Nephron (organoid): ENCODE measurements at regions not wholly inside any gene's neighbourhood (a gene's known extent, or its start where the extent isn't known, plus 50 kb on each side); places are given as distances from the start of the nearest gene placed in this dataset.

Experiments used
- H3K27ac Mint-ChIP-seq, 3 experiments: 2 replicates each; pipeline ENCODE4 v1.8.0; 2020; ENCODE audit warnings: mixed read lengths in 3 of 3, mild to moderate bottlenecking in 2 of 3, moderate library complexity in 1 of 3
- H3K27me3 Mint-ChIP-seq: 2 replicates; pipeline ENCODE4 v1.8.0; 2021; ENCODE audit warnings: low read depth, mild to moderate bottlenecking, moderate library complexity, mixed read lengths
- H3K36me3 Mint-ChIP-seq: 2 replicates; pipeline ENCODE4 v1.8.0; 2020; ENCODE audit warnings: low read depth, mixed read lengths
- H3K4me1 Mint-ChIP-seq: 2 replicates; pipeline ENCODE4 v1.8.0; 2020; ENCODE audit warnings: mixed read lengths
- H3K4me3 Mint-ChIP-seq, 3 experiments: 2 replicates each; pipeline ENCODE4 v1.8.0; 2020; ENCODE audit warnings: mild to moderate bottlenecking in 3 of 3, mixed read lengths in 3 of 3, moderate library complexity in 2 of 3
- H3K9me3 Mint-ChIP-seq: 2 replicates; pipeline ENCODE4 v1.8.0; 2020; ENCODE audit warnings: mixed read lengths
- TF ChIP-seq, protein P1 (sequence below), 3 experiments: fragments of 200-600 bp; sonication (generic); IDR thresholded peaks; one replicate each; pipeline ENCODE4 v1.5.0; 2021; ENCODE audit warnings: antibody characterized with exemption in 3 of 3; ENCODE audit not compliant: unreplicated experiment in 3 of 3

DNA sequence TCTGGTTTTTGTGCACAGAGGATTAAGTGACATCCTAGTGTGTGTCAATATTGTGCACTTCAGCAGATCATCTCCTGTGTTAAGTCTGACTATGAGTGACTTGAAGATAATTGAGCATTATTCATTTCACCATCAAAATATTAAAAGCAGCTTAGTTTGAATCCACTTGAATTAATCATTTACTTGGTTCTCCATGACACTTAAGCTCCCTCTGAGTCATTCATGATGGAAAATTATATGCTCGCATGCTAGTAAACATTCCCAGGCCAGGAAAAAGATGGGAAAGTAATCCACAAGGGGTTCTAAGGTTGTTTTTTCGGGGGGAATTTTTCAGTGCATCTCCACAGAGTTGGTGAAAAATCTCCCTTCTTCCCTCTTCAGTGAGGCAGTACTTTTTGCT is 97.2 kb upstream of the EOLA2 start:
- TF ChIP-seq, protein P1, sequence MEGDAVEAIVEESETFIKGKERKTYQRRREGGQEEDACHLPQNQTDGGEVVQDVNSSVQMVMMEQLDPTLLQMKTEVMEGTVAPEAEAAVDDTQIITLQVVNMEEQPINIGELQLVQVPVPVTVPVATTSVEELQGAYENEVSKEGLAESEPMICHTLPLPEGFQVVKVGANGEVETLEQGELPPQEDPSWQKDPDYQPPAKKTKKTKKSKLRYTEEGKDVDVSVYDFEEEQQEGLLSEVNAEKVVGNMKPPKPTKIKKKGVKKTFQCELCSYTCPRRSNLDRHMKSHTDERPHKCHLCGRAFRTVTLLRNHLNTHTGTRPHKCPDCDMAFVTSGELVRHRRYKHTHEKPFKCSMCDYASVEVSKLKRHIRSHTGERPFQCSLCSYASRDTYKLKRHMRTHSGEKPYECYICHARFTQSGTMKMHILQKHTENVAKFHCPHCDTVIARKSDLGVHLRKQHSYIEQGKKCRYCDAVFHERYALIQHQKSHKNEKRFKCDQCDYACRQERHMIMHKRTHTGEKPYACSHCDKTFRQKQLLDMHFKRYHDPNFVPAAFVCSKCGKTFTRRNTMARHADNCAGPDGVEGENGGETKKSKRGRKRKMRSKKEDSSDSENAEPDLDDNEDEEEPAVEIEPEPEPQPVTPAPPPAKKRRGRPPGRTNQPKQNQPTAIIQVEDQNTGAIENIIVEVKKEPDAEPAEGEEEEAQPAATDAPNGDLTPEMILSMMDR (IDR thresholded peaks at IDR 0.05; ENCODE audit: unreplicated experiment in 3 of 3): no peak
- peaks cover 4% of the 10 kb centered on the region for H3K36me3 Mint-ChIP-seq
- no peak overlapping the region for H3K4me3 Mint-ChIP-seq
- no peaks in the 10 kb centered on the region for H3K4me1 Mint-ChIP-seq
- H3K9me3 Mint-ChIP-seq: peaks cover 40% of the 10 kb centered on the region
- H3K27me3 Mint-ChIP-seq: no peaks in the 10 kb centered on the region
- H3K27ac Mint-ChIP-seq: no peak overlapping the region

DNA sequence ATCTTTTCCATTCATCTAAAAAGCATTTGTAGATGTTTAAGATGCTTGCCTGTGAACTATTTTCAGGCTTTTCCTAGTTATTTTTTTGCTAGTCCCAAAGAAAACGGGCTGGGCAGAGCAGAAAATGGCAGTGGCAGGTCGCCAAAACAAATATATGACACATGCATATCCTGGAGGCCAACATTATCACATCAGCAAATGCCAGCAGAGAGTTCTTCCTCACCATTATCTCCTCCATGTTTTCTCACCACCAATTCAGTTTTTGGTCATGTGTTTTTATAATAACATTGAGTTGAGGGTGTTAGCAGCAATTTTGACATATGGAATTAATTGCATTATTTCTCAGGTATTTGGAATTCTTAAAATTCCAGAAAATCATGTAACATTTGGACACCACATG is 97.9 kb upstream of the EOLA2 start:
- H3K36me3 Mint-ChIP-seq: no peaks in the 10 kb centered on the region
- no peaks in the 10 kb centered on the region for H3K4me1 Mint-ChIP-seq
- no peak overlapping the region for H3K27ac Mint-ChIP-seq
- TF ChIP-seq, protein P1 (IDR thresholded peaks at IDR 0.05; ENCODE audit: unreplicated experiment in 3 of 3): no peak
- peaks cover 37% of the 10 kb centered on the region for H3K9me3 Mint-ChIP-seq
- H3K27me3 Mint-ChIP-seq: no peaks in the 10 kb centered on the region
- no peak overlapping the region for H3K4me3 Mint-ChIP-seq

DNA sequence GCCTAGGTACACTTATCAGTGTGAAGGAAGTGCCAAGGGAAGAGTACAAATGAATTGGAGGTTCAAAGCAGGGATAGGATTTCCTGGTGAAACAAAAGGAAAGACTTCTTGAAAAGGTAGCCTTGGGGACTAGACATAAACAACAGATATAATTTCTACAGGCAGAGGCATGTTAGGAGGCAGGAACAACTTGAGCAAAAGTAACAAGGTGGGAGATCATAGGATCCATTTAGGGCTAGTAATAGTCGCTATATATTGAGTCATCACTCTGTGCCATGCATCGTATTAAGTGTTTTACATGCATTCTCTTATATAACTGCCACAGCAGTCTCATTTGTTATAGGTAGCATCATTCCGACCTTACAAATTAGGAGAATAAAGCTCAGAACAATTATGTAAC is 98.3 kb upstream of the EOLA2 start:
- H3K36me3 Mint-ChIP-seq: no peaks in the 10 kb centered on the region
- H3K27me3 Mint-ChIP-seq: no peaks in the 10 kb centered on the region

DNA sequence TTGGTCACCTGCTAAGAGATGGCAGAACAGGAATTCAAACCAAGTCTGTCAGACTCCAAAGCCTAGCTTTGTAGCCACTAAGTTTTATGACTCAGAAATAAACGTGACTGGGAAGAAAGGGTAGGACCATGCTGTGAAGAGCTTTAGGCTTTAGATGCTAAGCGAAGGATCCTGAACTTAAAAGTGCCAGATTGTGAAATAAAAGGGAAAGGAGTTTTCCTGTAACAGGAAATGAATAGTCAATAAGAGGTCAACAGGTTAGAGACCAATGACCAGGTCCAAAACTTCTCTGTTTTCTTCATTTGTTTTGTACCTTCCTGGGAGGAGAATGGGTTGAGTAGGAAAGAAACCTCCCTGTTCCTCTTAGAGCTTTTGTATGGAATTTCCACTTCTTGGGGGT is 98.8 kb upstream of the EOLA2 start:
- Mint-ChIP-seq H3K36me3 (no peaks in the 10 kb centered on the region), H3K27ac (no peak overlapping the region), H3K4me3 (no peak overlapping the region), H3K4me1 (no peaks in the 10 kb centered on the region), H3K27me3 (no peaks in the 10 kb centered on the region), H3K9me3 (peaks cover 34% of the 10 kb centered on the region)
- TF ChIP-seq, protein P1 (IDR thresholded peaks at IDR 0.05; ENCODE audit: unreplicated experiment in 3 of 3): no peak

More for the DNA sequence above, 98.3 kb upstream of the EOLA2 start:
- Mint-ChIP-seq H3K9me3 (peaks cover 36% of the 10 kb centered on the region), H3K4me1 (no peaks in the 10 kb centered on the region), H3K4me3 (no peak overlapping the region), H3K27ac (no peak overlapping the region)
- TF ChIP-seq, protein P1 (IDR thresholded peaks at IDR 0.05; ENCODE audit: unreplicated experiment in 3 of 3): no peak

DNA sequence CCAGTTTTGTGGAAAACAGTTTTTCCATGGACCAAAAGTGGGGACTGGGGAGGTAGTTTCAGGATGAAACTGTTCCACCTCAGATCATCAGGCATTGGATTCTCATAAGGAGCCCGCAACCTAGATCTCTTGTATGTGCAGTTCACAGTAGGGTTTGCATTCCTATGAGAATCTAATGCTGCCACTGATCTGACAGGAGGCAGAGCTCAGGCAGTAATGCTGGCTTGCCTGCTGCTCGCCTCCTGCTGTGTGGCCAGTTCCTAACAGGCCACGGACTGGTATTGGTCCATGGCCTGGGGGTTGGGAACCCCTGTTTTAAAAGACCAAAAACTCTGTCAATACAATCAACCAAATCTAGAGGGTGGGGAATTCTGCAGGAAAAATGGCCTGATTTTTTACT is 100.0 kb upstream of the EOLA2 start:
- H3K9me3 Mint-ChIP-seq: peaks cover 32% of the 10 kb centered on the region
- H3K27ac Mint-ChIP-seq: no peak overlapping the region
- no peaks in the 10 kb centered on the region for H3K27me3 Mint-ChIP-seq
- H3K36me3 Mint-ChIP-seq: no peaks in the 10 kb centered on the region
- no peak overlapping the region for H3K4me3 Mint-ChIP-seq
- no peaks in the 10 kb centered on the region for H3K4me1 Mint-ChIP-seq
- TF ChIP-seq, protein P1 (IDR thresholded peaks at IDR 0.05; ENCODE audit: unreplicated experiment in 3 of 3): no peak

DNA sequence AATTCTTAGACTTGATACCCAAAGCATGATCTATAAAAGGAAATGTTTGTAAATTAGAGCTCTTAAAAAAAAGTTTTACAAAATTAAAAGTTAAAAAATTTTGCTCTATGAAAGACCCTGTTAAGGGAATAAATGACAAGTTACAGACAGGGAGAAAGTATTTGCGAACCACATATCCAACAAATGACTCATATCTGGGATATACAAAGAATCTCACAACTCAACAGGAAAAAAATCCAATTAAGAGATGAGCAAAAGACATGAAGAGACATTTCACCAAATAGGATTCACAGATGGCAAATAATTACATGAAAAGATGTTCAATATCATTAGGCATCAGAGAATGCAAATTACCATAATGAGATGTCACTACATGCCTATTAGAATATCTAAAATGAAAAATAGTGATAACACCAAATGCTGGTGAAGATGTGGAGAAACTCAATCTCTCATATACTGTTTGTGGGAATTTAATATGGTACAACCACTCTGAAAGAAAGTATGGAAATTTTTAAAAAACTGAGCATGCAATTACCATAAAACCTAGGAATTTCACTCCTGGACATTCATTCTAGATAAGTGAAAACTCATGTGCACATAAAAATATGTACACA is 100.8 kb upstream of the EOLA2 start:
- Mint-ChIP-seq H3K9me3 (peaks cover 34% of the 10 kb centered on the region), H3K4me3 (no peak overlapping the region), H3K27ac (no peak overlapping the region), H3K36me3 (no peaks in the 10 kb centered on the region), H3K4me1 (no peaks in the 10 kb centered on the region), H3K27me3 (no peaks in the 10 kb centered on the region)
- TF ChIP-seq, protein P1 (IDR thresholded peaks at IDR 0.05; ENCODE audit: unreplicated experiment in 3 of 3): no peak
